ENCODE measurements at regions not wholly inside any gene's neighbourhood (a gene's known extent, or its start where the extent isn't known, plus 50 kb on each side); places are given as distances from the start of the nearest gene placed in this dataset.
"Not testable (repeated sequence)": the region's sequence is repeated elsewhere in the genome, so short reads cannot be mapped to it uniquely, and the experiment has no call there.

- Histone ChIP-seq H3K4me1 (ENCODE audit: insufficient read depth, low read length) (no peaks in the 10 kb centered on the region), H3K27ac (ENCODE audit: low read length) (no peak overlapping the region), H3K27me3 (ENCODE audit: insufficient read depth, low read length) (no peaks in the 10 kb centered on the region), H3K4me3 (ENCODE audit: low read length) (no peak overlapping the region), H3K9ac (ENCODE audit: low read depth, low read length) (no peak overlapping the region), H3K36me3 (ENCODE audit: insufficient read depth, low read depth, low read length) (no peaks in the 10 kb centered on the region), H3K9me3 (ENCODE audit: insufficient read depth, low read depth, low read length) (peaks cover 89% of the 10 kb centered on the region)
Measured at GRCh38 chr7:63205136-63205535, 793.5 kb upstream of the ZNF722 start.

- not testable (repeated sequence) for H3K4me3 ChIP-seq (ENCODE audit: low read length); H3K36me3 ChIP-seq (ENCODE audit: insufficient read depth, low read depth, low read length); H3K27me3 ChIP-seq (ENCODE audit: insufficient read depth, low read length); H3K27ac ChIP-seq (ENCODE audit: low read length); H3K9ac ChIP-seq (ENCODE audit: low read depth, low read length); H3K4me1 ChIP-seq (ENCODE audit: insufficient read depth, low read length)
- H3K9me3 ChIP-seq (ENCODE audit: insufficient read depth, low read depth, low read length) = peaks cover 37% of the 10 kb centered on the region
Measured at GRCh38 chr7:63233101-63233500, 765.5 kb upstream of the ZNF722 start.

GRCh38 chr7:63233881-63234280 lies 764.8 kb upstream of the ZNF722 start:
- Histone ChIP-seq H3K36me3 (ENCODE audit: insufficient read depth, low read depth, low read length) (no peaks in the 10 kb centered on the region), H3K27ac (ENCODE audit: low read length) (no peak overlapping the region), H3K27me3 (ENCODE audit: insufficient read depth, low read length) (no peaks in the 10 kb centered on the region), H3K9me3 (ENCODE audit: insufficient read depth, low read depth, low read length) (peaks cover 39% of the 10 kb centered on the region), H3K4me1 (ENCODE audit: insufficient read depth, low read length) (no peaks in the 10 kb centered on the region), H3K4me3 (ENCODE audit: low read length) (no peak overlapping the region), H3K9ac (ENCODE audit: low read depth, low read length) (no peak overlapping the region)

Data from iPS-20b (cell line).